NCI-H1436 (cell line): ENCODE measurements at regions not wholly inside any gene's neighbourhood (a gene's known extent, or its start where the extent isn't known, plus 50 kb on each side); places are given as distances from the start of the nearest gene placed in this dataset.
"Not testable (repeated sequence)": the region's sequence is repeated elsewhere in the genome, so short reads cannot be mapped to it uniquely, and the experiment has no call there.

Experiments used
- DNase-seq: peaks from one replicate; lab custom pipeline; 2025; lab: John Stamatoyannopoulos, UW

- no peak for DNase-seq
Observed at GRCh38 chr11:82210011-82210410, 523.7 kb downstream of the FAM181B start.

- no peak for DNase-seq
Observed at GRCh38 chr11:82195283-82195682, 538.4 kb downstream of the FAM181B start.

- no peak for DNase-seq
Observed at GRCh38 chr11:82194521-82194920, 539.1 kb downstream of the FAM181B start.

GRCh38 chr11:82191695-82192094 is 542.0 kb downstream of the FAM181B start:
- DNase-seq = no peak

GRCh38 chr11:82185925-82186324 is 547.7 kb downstream of the FAM181B start:
- no peak for DNase-seq

GRCh38 chr11:82184966-82185365 is 548.7 kb downstream of the FAM181B start:
- no peak for DNase-seq

- DNase-seq = no peak
Observed at GRCh38 chr11:82183346-82183745, 550.3 kb downstream of the FAM181B start.

- DNase-seq = not testable (repeated sequence)
Observed at GRCh38 chr11:82182697-82183096, 551.0 kb downstream of the FAM181B start.

GRCh38 chr11:82181796-82182195 is 551.9 kb downstream of the FAM181B start:
- not testable (repeated sequence) for DNase-seq

GRCh38 chr11:82176945-82177344 is 556.7 kb downstream of the FAM181B start:
- no peak for DNase-seq

- DNase-seq = no peak
Observed at GRCh38 chr11:82176365-82176764, 557.3 kb downstream of the FAM181B start.

GRCh38 chr11:82174610-82175009 is 559.1 kb downstream of the FAM181B start:
- no peak for DNase-seq

GRCh38 chr11:82146789-82147188 is 586.9 kb downstream of the FAM181B start:
- no peak for DNase-seq

GRCh38 chr11:82118946-82119345 is 614.7 kb downstream of the FAM181B start:
- no peak for DNase-seq

GRCh38 chr11:82117362-82117761 is 616.3 kb downstream of the FAM181B start:
- no peak for DNase-seq

GRCh38 chr11:82105331-82105998 is 628.2 kb downstream of the FAM181B start:
- DNase-seq = no peak

GRCh38 chr11:82092904-82093303 is 640.8 kb downstream of the FAM181B start:
- no peak for DNase-seq

GRCh38 chr11:82089426-82089825 is 644.2 kb downstream of the FAM181B start:
- no peak for DNase-seq

- DNase-seq = no peak
Observed at GRCh38 chr11:82085493-82085892, 648.2 kb downstream of the FAM181B start.

GRCh38 chr11:82082976-82083375 is 650.7 kb downstream of the FAM181B start:
- no peak for DNase-seq

GRCh38 chr11:82080160-82080559 is 653.5 kb downstream of the FAM181B start:
- no peak for DNase-seq

GRCh38 chr11:82076126-82076525 is 657.5 kb downstream of the FAM181B start:
- DNase-seq = no peak

- no peak for DNase-seq
Observed at GRCh38 chr11:82059505-82059904, 674.2 kb downstream of the FAM181B start.

GRCh38 chr11:82056450-82056849 is 677.2 kb downstream of the FAM181B start:
- no peak for DNase-seq
